Suprapubic skin (tissue), 4 donors: ENCODE measurements at regions not wholly inside any gene's neighbourhood (a gene's known extent, or its start where the extent isn't known, plus 50 kb on each side); places are given as distances from the start of the nearest gene placed in this dataset.

Experiments
- DNase-seq, 2 donors: peaks; one replicate each; pipeline ENCODE4 v3.0.0-alpha.2; 2019; ENCODE audit warnings: low spot score in 2 of 2
- H3K27ac ChIP-seq: fragments of 200-600 bp; sonication (generic); one replicate; pipeline ENCODE4 v1.5.1; 2019
- H3K27me3 ChIP-seq: fragments of 200-600 bp; sonication (generic); one replicate; pipeline ENCODE4 v1.5.1; 2019
- H3K36me3 ChIP-seq: fragments of 200-600 bp; sonication (generic); one replicate; pipeline ENCODE4 v1.5.1; 2019
- H3K4me1 ChIP-seq: fragments of 200-600 bp; sonication (generic); one replicate; pipeline ENCODE4 v1.5.1; 2019
- H3K4me3 ChIP-seq: fragments of 200-600 bp; sonication (generic); one replicate; pipeline ENCODE4 v1.5.1; 2019; ENCODE audit warnings: mild to moderate bottlenecking
- H3K9me3 ChIP-seq: fragments of 200-600 bp; sonication (generic); one replicate; pipeline ENCODE4 v1.5.1; 2019
- EP300 ChIP-seq: sonication (generic); formaldehyde crosslinking; IDR thresholded peaks from one replicate; pipeline ENCODE4 v1.6.1; 2017; ENCODE audit warnings: antibody characterized with exemption
- POLR2A ChIP-seq, 2 donors: fragments of 450-650 bp; IDR thresholded peaks; one replicate each; pipeline ENCODE4 v1.6.1; 2017; ENCODE audit warnings: antibody characterized with exemption in 2 of 2, mild to moderate bottlenecking in 2 of 2, moderate library complexity in 2 of 2
- POLR2AphosphoS5 ChIP-seq, 3 donors: sonication (generic); formaldehyde crosslinking; IDR thresholded peaks; one replicate each; pipeline ENCODE4 v1.6.1; 2017; ENCODE audit warnings: antibody characterized with exemption in 3 of 3
- WGBS: methylation state at CpG from one replicate; pipeline ENCODE4 v1.1.5; 2018; 5-methylcytosine and 5-hydroxymethylcytosine counted together
- TF ChIP-seq, protein P1 (sequence below), 2 donors: fragments of 200-600 bp in 1 of 2; fragments of 450-650 bp in 1 of 2; sonication (generic) in 1 of 2; IDR thresholded peaks; one replicate each; pipeline ENCODE4 v1.5.1; 2016 to 2019; ENCODE audit warnings: antibody characterized with exemption in 2 of 2, mild to moderate bottlenecking in 1 of 2, moderate library complexity in 1 of 2

DNA sequence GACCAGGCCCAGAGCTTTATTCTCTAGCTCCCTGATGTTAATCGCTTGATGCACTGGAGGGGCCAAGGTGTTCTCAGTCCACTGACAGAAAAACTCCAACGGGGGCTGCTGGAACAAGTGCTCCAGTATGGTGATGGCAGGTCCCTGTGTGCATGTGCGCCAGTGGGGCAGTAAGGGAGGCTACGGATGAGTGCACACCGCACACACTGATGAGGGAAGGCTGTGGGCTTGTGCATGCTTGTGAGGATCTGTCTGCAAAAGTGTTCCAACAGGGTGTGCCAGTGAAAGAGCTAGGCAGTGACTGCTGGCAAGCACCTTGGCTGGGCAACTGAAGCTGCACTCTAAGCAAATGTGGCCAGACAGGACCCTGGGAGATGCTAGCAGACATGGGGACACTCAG lies 229.7 kb upstream of the FOXG1 start:
- WGBS: 59% methylated on average over 5 of the region's 5 CpGs
- H3K9me3 ChIP-seq: no peaks in the 10 kb centered on the region
- no peak overlapping the region for H3K27ac ChIP-seq
- DNase-seq: no peak
- TF ChIP-seq POLR2A (IDR thresholded peaks at IDR 0.05) (no peak), POLR2AphosphoS5 (IDR thresholded peaks at IDR 0.05) (no peak), EP300 (no peak)
- TF ChIP-seq, protein P1, sequence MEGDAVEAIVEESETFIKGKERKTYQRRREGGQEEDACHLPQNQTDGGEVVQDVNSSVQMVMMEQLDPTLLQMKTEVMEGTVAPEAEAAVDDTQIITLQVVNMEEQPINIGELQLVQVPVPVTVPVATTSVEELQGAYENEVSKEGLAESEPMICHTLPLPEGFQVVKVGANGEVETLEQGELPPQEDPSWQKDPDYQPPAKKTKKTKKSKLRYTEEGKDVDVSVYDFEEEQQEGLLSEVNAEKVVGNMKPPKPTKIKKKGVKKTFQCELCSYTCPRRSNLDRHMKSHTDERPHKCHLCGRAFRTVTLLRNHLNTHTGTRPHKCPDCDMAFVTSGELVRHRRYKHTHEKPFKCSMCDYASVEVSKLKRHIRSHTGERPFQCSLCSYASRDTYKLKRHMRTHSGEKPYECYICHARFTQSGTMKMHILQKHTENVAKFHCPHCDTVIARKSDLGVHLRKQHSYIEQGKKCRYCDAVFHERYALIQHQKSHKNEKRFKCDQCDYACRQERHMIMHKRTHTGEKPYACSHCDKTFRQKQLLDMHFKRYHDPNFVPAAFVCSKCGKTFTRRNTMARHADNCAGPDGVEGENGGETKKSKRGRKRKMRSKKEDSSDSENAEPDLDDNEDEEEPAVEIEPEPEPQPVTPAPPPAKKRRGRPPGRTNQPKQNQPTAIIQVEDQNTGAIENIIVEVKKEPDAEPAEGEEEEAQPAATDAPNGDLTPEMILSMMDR (IDR thresholded peaks at IDR 0.05): no peak
- no peaks in the 10 kb centered on the region for H3K4me1 ChIP-seq
- H3K4me3 ChIP-seq: no peak overlapping the region
- no peaks in the 10 kb centered on the region for H3K27me3 ChIP-seq
- H3K36me3 ChIP-seq: no peaks in the 10 kb centered on the region

DNA sequence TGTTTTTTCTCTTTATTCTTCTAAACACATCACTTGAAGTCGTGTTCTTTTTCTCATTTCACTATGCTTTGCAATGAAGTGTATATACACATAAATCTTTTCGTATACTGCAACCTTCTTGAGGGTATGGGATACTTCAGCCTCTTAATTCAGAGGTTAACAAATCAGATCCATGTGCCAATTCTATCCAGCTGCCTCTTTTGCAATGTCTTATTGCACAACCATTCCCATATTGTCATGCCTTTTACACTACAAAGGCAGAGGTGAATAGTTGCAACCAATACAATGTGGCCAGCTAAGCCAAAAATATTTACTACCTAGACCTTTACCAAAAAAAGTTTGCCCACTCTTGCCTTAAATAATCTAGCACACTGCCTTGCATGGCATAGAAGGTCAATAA lies 224.5 kb upstream of the FOXG1 start:
- WGBS: 56% methylated on average over 2 of the region's 2 CpGs
- Histone ChIP-seq H3K4me3 (no peak overlapping the region), H3K36me3 (no peaks in the 10 kb centered on the region), H3K27me3 (no peaks in the 10 kb centered on the region), H3K4me1 (no peaks in the 10 kb centered on the region), H3K9me3 (no peaks in the 10 kb centered on the region), H3K27ac (no peak overlapping the region)
- DNase-seq: no peak
- TF ChIP-seq POLR2A (IDR thresholded peaks at IDR 0.05): no peak
- TF ChIP-seq, protein P1 (IDR thresholded peaks at IDR 0.05): no peak

DNA sequence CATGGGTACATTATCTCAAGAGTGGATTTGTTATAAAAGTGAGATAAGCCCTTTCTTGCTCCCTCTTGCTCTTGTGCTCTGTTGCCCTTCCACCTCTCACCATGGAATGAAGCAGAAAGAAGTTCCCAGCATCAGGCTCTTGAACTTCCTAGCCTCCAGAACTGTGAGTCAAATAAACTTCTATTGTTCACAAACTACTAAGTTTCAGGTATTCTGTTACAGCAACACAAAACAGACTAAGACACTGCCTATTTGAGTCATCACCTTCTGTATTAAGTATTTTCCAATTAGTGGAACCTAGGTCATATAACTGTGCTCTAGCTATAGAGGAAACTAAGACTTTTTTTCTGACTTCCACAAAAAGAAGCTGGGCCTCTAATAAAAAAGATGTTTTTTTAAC lies 201.2 kb upstream of the FOXG1 start:
- no peaks in the 10 kb centered on the region for H3K27me3 ChIP-seq
- DNase-seq: no peak
- H3K36me3 ChIP-seq: no peaks in the 10 kb centered on the region
- no peaks in the 10 kb centered on the region for H3K4me1 ChIP-seq
- TF ChIP-seq POLR2A (IDR thresholded peaks at IDR 0.05) (no peak), EP300 (no peak), POLR2AphosphoS5 (IDR thresholded peaks at IDR 0.05) (no peak)
- TF ChIP-seq, protein P1 (IDR thresholded peaks at IDR 0.05): no peak
- no peaks in the 10 kb centered on the region for H3K9me3 ChIP-seq
- H3K4me3 ChIP-seq: no peak overlapping the region
- no peak overlapping the region for H3K27ac ChIP-seq

DNA sequence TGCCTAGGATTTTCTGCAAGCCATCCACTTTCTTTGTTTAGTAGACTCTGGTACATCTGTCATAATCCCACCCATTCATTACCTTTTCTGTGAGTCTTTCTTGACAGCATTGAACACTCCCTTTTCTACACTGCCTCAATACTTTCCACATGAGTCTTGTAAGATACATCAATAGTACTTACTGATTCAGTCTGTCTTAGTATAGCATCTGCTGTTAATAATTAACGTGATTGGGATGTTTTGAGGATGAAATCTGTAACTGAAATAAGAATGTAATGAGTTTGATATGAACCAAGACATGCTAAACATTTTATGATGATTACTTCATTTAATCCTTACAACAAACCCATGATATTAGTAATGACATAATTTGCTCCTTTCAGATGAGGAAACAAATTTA lies 196.2 kb upstream of the FOXG1 start:
- H3K4me3 ChIP-seq: no peak overlapping the region
- no peaks in the 10 kb centered on the region for H3K27me3 ChIP-seq
- H3K9me3 ChIP-seq: peaks cover 7% of the 10 kb centered on the region
- TF ChIP-seq, protein P1 (IDR thresholded peaks at IDR 0.05): no peak
- no peak for TF ChIP-seq POLR2A (IDR thresholded peaks at IDR 0.05)
- TF ChIP-seq EP300: no peak
- no peak for TF ChIP-seq POLR2AphosphoS5 (IDR thresholded peaks at IDR 0.05)
- no peak for DNase-seq
- 16% methylated on average over 1 of the region's 1 CpG for WGBS
- H3K36me3 ChIP-seq: no peaks in the 10 kb centered on the region
- H3K4me1 ChIP-seq: no peaks in the 10 kb centered on the region
- H3K27ac ChIP-seq: no peak overlapping the region

DNA sequence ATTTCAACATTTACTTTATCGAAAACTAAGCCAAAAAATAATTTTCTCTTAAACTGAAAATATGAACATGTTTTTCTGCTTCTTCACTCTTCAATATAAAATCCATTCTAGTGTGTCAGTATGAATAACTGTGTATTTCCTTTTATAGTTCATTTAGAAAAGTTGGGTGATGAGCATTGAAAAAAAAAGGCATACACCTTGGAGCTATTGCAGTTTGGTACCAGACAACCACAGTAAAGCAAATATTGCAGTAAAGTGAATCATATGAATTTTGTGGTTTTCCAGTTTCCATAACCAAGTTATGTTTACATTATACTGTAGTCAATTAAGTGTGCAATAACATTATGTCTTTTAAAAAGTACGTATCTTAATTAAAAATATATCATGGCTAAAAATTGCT lies 195.0 kb upstream of the FOXG1 start:
- Histone ChIP-seq H3K4me1 (no peaks in the 10 kb centered on the region), H3K9me3 (peaks cover 7% of the 10 kb centered on the region), H3K27me3 (no peaks in the 10 kb centered on the region), H3K27ac (no peak overlapping the region), H3K4me3 (no peak overlapping the region), H3K36me3 (no peaks in the 10 kb centered on the region)
- 85% methylated on average over 2 of the region's 2 CpGs for WGBS
- TF ChIP-seq EP300 (no peak), POLR2AphosphoS5 (IDR thresholded peaks at IDR 0.05) (no peak), POLR2A (IDR thresholded peaks at IDR 0.05) (no peak)
- TF ChIP-seq, protein P1 (IDR thresholded peaks at IDR 0.05): no peak
- no peak for DNase-seq
